DMS 273 treated with DMSO at 0.1 percent for 48 hours (cell line): ENCODE measurements at regions not wholly inside any gene's neighbourhood (a gene's known extent, or its start where the extent isn't known, plus 50 kb on each side); places are given as distances from the start of the nearest gene placed in this dataset.

Source experiments
- DNase-seq: peaks from one replicate; lab custom pipeline; 2025; lab: John Stamatoyannopoulos, UW

DNA sequence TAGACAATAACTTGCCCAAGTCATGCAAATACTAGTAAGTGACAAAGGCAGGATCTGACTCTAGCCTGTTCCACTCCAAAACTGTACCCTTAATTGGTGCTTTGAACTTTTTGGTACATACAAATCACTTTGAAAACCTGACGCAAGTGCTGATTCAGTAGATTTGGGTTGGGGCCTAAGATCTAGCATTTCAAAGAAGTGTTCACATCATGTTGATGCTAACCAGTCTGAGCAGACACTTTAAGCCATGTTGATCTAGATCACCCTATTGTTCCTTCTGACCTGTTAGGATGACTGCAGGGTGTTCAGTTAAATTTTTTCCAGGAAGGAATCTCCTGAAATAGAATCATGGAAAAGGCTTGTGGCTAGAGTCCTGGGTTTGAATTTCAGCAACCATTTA is 57.7 kb upstream of the CPEB4 start:
- DNase-seq: no peak

DNA sequence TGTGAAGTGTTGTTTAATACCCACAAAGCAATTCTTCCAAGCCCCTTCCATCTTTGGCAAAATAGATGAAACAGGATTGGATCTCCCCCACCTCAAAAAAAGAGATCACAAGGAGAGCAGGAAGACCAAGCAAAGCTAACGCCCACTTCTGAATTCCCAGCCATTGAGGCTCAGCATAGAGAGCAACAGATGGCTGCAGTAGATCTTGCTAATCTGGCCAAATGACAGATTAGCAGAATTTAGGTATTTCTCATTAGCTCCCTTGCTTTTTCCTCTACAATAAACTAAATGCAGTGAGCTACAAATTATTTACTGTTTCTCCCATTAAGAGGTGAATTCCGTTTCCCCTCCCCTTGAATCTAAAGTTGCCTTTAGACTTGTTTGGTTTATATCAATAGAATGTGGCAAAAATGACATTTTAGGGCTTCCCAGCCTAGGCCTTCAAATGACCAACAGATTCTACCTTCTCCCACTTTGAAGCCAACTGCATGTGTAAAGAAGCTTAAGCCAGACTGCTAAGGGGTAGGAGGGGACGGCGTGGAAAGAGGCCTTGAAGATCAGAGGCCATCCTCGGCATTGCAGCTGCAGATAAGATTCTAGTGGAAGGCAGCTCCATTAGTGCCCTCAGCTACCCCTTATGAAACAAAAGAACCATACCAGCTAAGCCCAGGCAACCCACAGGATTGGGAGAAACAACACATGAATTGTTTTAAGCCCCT is 56.8 kb upstream of the CPEB4 start:
- DNase-seq: no peak

DNA sequence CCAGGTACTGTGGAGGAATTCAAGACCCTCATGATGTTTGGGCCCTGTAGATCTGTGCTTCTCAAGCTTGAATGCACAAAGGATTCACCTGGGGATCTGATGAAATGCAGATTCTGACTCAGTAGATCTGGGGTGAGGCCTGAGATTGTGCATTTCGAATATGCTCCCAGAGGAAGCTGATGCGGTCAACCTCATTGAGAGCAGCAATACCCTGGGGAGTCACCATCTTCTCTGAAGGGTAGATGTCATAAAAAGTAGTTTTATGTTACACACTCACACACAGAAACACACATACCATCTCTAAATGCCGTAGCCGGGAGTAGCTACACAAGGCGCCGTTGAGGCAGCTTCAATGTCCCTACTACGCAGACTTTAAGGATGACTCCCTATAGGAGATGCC is 55.8 kb upstream of the CPEB4 start:
- DNase-seq: no peak

DNA sequence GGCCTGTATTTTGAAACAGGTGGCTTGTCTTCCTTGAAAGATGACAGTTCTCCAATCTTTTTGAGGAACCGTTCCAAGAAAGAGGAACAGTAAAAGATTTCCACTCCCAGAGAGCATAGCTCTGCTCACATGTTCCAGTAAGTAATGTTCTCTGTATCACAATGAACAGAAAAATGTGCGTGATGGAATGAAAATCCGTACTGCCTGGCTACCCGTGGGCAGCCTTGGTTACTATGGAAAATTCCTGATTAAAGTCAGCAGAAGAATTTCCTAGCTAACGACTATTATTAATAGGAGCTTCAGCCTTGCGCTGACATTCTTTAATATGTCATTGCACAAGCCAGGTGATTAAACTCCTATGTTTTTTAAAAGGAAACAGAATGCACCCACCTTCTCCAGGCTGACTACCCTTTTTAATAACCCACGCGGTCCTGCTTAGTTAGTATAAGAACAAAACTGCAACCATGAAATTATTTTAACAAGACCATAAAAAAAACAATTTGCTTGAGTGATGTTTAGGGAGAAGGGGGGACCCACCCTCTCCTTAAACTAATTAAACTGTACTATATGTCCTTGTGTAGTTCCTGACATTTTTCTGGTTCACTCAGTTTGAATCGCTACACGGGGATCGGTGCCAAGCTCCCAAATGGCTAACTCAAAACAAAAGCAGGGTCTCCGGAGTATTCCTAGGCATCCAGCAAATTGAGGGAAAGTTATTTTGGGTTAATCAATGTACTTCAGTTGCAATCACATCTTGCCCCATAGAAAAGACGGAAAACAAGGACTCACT is 54.8 kb upstream of the CPEB4 start:
- no peak for DNase-seq

DNA sequence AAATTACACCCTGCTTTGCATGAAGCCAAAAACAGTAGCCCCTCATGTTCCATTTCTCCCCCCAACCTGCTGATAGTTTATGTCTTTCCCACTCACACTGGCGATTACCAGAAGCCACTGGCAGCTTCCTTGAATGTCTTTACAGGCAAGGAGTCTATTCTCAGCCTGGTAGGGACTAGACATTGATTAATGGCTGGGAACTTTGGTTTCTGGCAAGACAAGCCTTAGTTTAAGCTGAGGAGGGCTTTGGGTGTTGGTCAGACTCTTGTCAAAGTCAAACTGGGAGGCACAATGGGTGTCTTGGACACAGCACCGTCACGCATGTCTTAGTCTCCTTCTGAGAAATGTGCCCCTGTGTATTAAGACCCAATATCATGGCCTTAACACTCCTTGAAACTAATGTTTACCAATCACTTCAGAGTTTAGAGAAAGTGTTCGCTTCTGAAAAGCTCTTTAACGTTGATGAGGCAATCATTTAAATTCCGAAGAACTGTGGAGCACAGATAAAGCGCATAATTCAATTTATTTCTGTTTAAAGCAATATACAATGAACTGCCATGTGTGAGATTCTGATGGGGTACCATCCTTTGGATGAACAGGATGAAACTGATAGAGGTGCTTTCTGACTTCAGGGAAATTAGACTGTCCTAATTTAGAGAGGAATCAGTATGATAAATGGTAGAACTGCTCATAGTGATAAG is 53.9 kb upstream of the CPEB4 start:
- no peak for DNase-seq

DNA sequence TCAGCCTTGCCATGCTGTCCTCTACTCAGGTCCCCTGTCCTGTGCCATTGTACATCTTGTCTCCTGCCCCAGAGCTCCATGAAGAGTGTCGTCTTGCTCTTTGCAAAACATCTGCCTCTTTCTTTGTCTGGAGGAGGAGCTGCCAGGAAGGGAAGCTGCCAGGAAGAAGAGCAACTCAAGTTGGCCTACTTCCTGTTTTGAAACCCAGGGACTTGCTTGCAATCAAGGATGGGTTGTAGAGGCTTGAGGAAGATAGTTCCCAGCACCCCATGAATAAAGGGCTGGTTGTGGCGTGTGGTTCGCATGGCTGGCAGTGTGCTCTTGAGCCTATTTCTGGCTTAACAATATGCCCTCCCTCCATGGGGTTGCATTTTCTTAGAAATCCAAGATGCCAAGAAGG is 53.0 kb upstream of the CPEB4 start:
- DNase-seq: no peak

DNA sequence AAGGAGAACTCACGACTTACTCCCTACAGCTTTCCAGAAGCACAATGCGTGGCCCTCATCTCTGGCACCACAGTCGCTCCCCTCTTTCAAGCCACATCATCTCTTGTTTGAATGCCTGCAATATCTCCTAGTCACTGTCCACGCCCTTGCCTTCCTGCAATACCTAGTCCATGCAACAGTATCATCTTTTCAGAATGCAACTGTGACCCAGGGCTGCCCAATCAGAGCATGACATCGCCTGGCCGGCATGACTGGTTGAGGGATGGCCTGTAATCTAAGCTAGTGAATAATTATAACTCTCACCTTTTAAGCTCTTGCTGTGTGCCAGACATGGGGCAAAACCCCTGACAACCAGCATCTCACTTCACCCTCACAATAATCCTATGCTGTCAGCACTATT is 52.5 kb upstream of the CPEB4 start:
- no peak for DNase-seq

DNA sequence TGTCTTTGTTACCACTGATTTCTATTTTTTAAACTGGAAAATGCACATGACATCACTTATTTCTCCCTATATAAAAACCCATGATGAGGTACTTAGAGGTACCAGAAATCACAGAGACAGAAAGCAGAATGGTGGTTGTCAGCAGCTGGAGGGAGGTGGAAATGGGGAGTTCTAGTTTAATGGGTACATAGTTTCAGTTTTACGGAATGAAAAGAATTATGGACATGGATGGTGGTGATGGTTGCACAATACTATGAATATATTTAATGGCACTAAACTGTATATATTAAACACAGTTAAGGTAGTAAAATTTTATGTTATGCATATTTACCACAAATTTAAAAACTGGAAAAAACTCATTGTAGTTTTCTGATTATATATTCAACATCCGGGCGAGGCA is 50.5 kb upstream of the CPEB4 start:
- DNase-seq: no peak
